MM.1S (cell line): ENCODE measurements at regions not wholly inside any gene's neighbourhood (a gene's known extent, or its start where the extent isn't known, plus 50 kb on each side); places are given as distances from the start of the nearest gene placed in this dataset.
"Not testable (repeated sequence)": the region's sequence is repeated elsewhere in the genome, so short reads cannot be mapped to it uniquely, and the experiment has no call there.

Source experiments
- CTCF ChIP-seq: fragments of 300-600 bp; sonication (generic); IDR thresholded peaks from 2 replicates; pipeline ENCODE4 v1.5.1; 2016; ENCODE audit warnings: antibody characterized with exemption, low read length, mixed read lengths
- EZH2 ChIP-seq: fragments of 300-600 bp; sonication (generic); optimal IDR thresholded peaks from 2 replicates; pipeline ENCODE3; 2017; ENCODE audit warnings: low read depth, mild to moderate bottlenecking, antibody characterized with exemption, low read length, mixed read lengths

- TF ChIP-seq CTCF, EZH2: not testable (repeated sequence)
These were observed 326.5 kb downstream of the CNTNAP3B start for GRCh38 chr9:41802706-41803105.
